IMR-90 (cell line): ENCODE measurements at regions not wholly inside any gene's neighbourhood (a gene's known extent, or its start where the extent isn't known, plus 50 kb on each side); places are given as distances from the start of the nearest gene placed in this dataset.

Experiments used
- ATAC-seq: fragments of 200-7000 bp; cut with Tn5 transposase; 2 replicates; pipeline ENCODE4 v1.9.1; 2020; ENCODE audit warnings: low read depth, mild to moderate bottlenecking, moderate library complexity
- BruUV-seq: library from RNA; stranded (reverse); fragments of 400-500 nt; replicated peaks from 2 replicates; lab custom pipeline; 2021; lab: Mats Ljungman, UMichigan
- CTCF ChIA-PET: fragments of 300-600 bp; formaldehyde crosslinking; extraction: SDS; loops from one replicate; lab custom pipeline; 2021; ENCODE audit warnings: antibody characterized with exemption; lab: Yijun Ruan, JAX
- POLR2A ChIA-PET: fragments of 300-600 bp; sonication (Branson Sonifier 250); formaldehyde crosslinking; loops from one replicate; lab custom pipeline; 2022; ENCODE audit warnings: antibody characterized with exemption; ENCODE audit not compliant: unreplicated experiment; lab: Charles Lee
- DNase-seq: peaks from one replicate; pipeline ENCODE4 v3.0.0; 2013
- H2AFZ ChIP-seq: replicated peaks from 2 replicates; pipeline ENCODE3; 2013; ENCODE audit warnings: low read length, mild to moderate bottlenecking; ENCODE audit not compliant: poor library complexity
- H2AK5ac ChIP-seq: 2 replicates; pipeline ENCODE4 v1.6.1; 2013; ENCODE audit warnings: low read depth, low read length, inconsistent platforms
- H2AK9ac ChIP-seq: replicated peaks from 2 replicates; pipeline ENCODE3; 2013; ENCODE audit warnings: mild to moderate bottlenecking, low read depth, low read length, moderate library complexity; ENCODE audit not compliant: poor library complexity
- H2BK120ac ChIP-seq: 2 replicates; pipeline ENCODE4 v1.6.1; 2013; ENCODE audit warnings: low read depth, low read length, inconsistent platforms
- H2BK15ac ChIP-seq: 3 replicates; pipeline ENCODE4 v1.6.1; 2013; ENCODE audit warnings: low read depth, low read length, inconsistent platforms
- H2BK20ac ChIP-seq: 2 replicates; pipeline ENCODE4 v1.6.1; 2013; ENCODE audit warnings: low read depth, mild to moderate bottlenecking, inconsistent platforms, low read length, moderate library complexity
- H2BK5ac ChIP-seq: 2 replicates; pipeline ENCODE4 v1.6.1; 2013; ENCODE audit warnings: mild to moderate bottlenecking, low read depth, low read length, inconsistent platforms; ENCODE audit not compliant: poor library complexity, severe bottlenecking
- H3K14ac ChIP-seq: replicated peaks from 2 replicates; pipeline ENCODE4 v1.6.1; 2013; ENCODE audit warnings: low read depth, low read length, inconsistent platforms
- H3K18ac ChIP-seq: 2 replicates; pipeline ENCODE4 v1.6.1; 2013; ENCODE audit warnings: low read depth, low read length, control low read depth
- H3K23ac ChIP-seq: 2 replicates; pipeline ENCODE4 v1.6.1; 2013; ENCODE audit warnings: low read depth, low read length, inconsistent platforms
- H3K27ac ChIP-seq: 2 replicates; pipeline ENCODE4 v1.5.1; 2013; ENCODE audit warnings: mild to moderate bottlenecking, control low read depth, low read length; ENCODE audit not compliant: insufficient read depth
- H3K27me3 ChIP-seq: 2 replicates; pipeline ENCODE4 v1.6.1; 2013; ENCODE audit warnings: low read length; ENCODE audit not compliant: control insufficient read depth, insufficient read depth
- H3K36me3 ChIP-seq: 2 replicates; pipeline ENCODE4 v1.6.1; 2013; ENCODE audit warnings: low read length, mixed read lengths; ENCODE audit not compliant: control insufficient read depth, insufficient read depth
- H3K4ac ChIP-seq: 2 replicates; pipeline ENCODE4 v1.6.1; 2013; ENCODE audit warnings: low read depth, low read length, inconsistent platforms
- H3K4me1 ChIP-seq: 2 replicates; pipeline ENCODE4 v1.6.1; 2013; ENCODE audit warnings: low read length, mixed read lengths; ENCODE audit not compliant: control insufficient read depth, insufficient read depth
- H3K4me2 ChIP-seq: 2 replicates; pipeline ENCODE4 v1.6.1; 2013; ENCODE audit warnings: low read depth, mild to moderate bottlenecking, control low read depth, low read length, moderate library complexity
- H3K4me3 ChIP-seq: 2 replicates; pipeline ENCODE4 v1.5.1; 2013; ENCODE audit warnings: low read depth, mild to moderate bottlenecking, control low read depth, low read length, moderate library complexity; ENCODE audit not compliant: insufficient read depth
- H3K56ac ChIP-seq: 2 replicates; pipeline ENCODE4 v1.6.1; 2013; ENCODE audit warnings: low read length, inconsistent platforms; ENCODE audit not compliant: insufficient read depth; ENCODE audit errors: extremely low read depth
- H3K79me1 ChIP-seq, 2 experiments: 2 replicates each; pipeline ENCODE4 v1.6.1; 2013; ENCODE audit warnings: low read length in 2 of 2, inconsistent platforms in 1 of 2, low read depth in 1 of 2
- H3K9ac ChIP-seq: 2 replicates; pipeline ENCODE4 v1.6.1; 2013; ENCODE audit warnings: low read depth, low read length, control low read depth
- H3K9me1 ChIP-seq: 2 replicates; pipeline ENCODE4 v1.6.1; 2013; ENCODE audit warnings: low read length, inconsistent platforms; ENCODE audit not compliant: insufficient read depth
- H3K9me3 ChIP-seq: 2 replicates; pipeline ENCODE4 v1.6.1; 2013; ENCODE audit warnings: low read length; ENCODE audit not compliant: control insufficient read depth, insufficient read depth
- H4K20me1 ChIP-seq: 2 replicates; pipeline ENCODE4 v1.6.1; 2013; ENCODE audit warnings: low read length, inconsistent platforms; ENCODE audit not compliant: insufficient read depth
- H4K5ac ChIP-seq: 2 replicates; pipeline ENCODE4 v1.6.1; 2013; ENCODE audit warnings: mild to moderate bottlenecking, low read depth, low read length, control low read depth
- H4K8ac ChIP-seq, 2 experiments: 2 replicates each; pipeline ENCODE4 v1.6.1; 2013; ENCODE audit warnings: low read depth in 2 of 2, low read length in 2 of 2, control low read depth in 1 of 2, inconsistent platforms in 1 of 2
- H4K91ac ChIP-seq: 2 replicates; pipeline ENCODE4 v1.6.1; 2013; ENCODE audit warnings: low read depth, low read length, inconsistent platforms; ENCODE audit not compliant: insufficient read depth
- BHLHE40 ChIP-seq: fragments of 150-350 bp; IDR thresholded peaks from 2 replicates; pipeline ENCODE4 v1.6.1; 2016; ENCODE audit warnings: mild to moderate bottlenecking, low read depth, low read length
- CEBPB ChIP-seq: IDR thresholded peaks from 2 replicates; pipeline ENCODE4 v1.6.1; 2012; ENCODE audit warnings: low read depth, low read length, improper control_type of control experiment
- CHD1 ChIP-seq: IDR thresholded peaks from 2 replicates; pipeline ENCODE4 v1.6.1; 2012; ENCODE audit warnings: low read depth, low read length, improper control_type of control experiment
- CTCF ChIP-seq: conservative IDR thresholded peaks from 2 replicates; pipeline ENCODE4 v1.5.1; 2012; ENCODE audit warnings: mild to moderate bottlenecking, low read depth, low read length, improper control_type of control experiment
- ELK1 ChIP-seq: fragments of 150-350 bp; IDR thresholded peaks from 2 replicates; pipeline ENCODE4 v1.6.1; 2016; ENCODE audit warnings: low read depth, mild to moderate bottlenecking, low read length, moderate library complexity, borderline replicate concordance
- FOS ChIP-seq: fragments of 150-350 bp; IDR thresholded peaks from 2 replicates; pipeline ENCODE4 v1.6.1; 2016; ENCODE audit warnings: low read depth, low read length
- MAFK ChIP-seq: IDR thresholded peaks from 2 replicates; pipeline ENCODE4 v1.6.1; 2012; ENCODE audit warnings: low read depth, low read length, improper control_type of control experiment
- MAZ ChIP-seq: IDR thresholded peaks from 2 replicates; pipeline ENCODE4 v1.6.1; 2012; ENCODE audit warnings: low read depth, mild to moderate bottlenecking, low read length, improper control_type of control experiment, moderate library complexity, borderline replicate concordance
- MXI1 ChIP-seq: IDR thresholded peaks from 2 replicates; pipeline ENCODE4 v1.6.1; 2012; ENCODE audit warnings: low read depth, mild to moderate bottlenecking, low read length, moderate library complexity, borderline replicate concordance
- NFE2L2 ChIP-seq: fragments of 150-350 bp; IDR thresholded peaks from 2 replicates; pipeline ENCODE4 v1.6.1; 2016; ENCODE audit warnings: low read depth, mild to moderate bottlenecking, low read length
- POLR2A ChIP-seq: IDR thresholded peaks from 2 replicates; pipeline ENCODE4 v1.6.1; 2012; ENCODE audit warnings: mild to moderate bottlenecking, low read depth, low read length
- RAD21 ChIP-seq: IDR thresholded peaks from 2 replicates; pipeline ENCODE4 v1.6.1; 2012; ENCODE audit warnings: low read length, improper control_type of control experiment
- RCOR1 ChIP-seq: IDR thresholded peaks from 2 replicates; pipeline ENCODE4 v1.6.1; 2012; ENCODE audit warnings: mild to moderate bottlenecking, low read length, improper control_type of control experiment; ENCODE audit not compliant: insufficient replicate concordance
- RFX5 ChIP-seq: IDR thresholded peaks from 2 replicates; pipeline ENCODE4 v1.8.0; 2012; ENCODE audit warnings: low read depth, mild to moderate bottlenecking, low read length, moderate library complexity
- SMC3 ChIP-seq: fragments of 150-350 bp; IDR thresholded peaks from 2 replicates; pipeline ENCODE4 v1.6.1; 2016; ENCODE audit warnings: low read depth, mild to moderate bottlenecking, antibody characterized with exemption, low read length, moderate library complexity
- USF2 ChIP-seq: fragments of 150-350 bp; IDR thresholded peaks from 2 replicates; pipeline ENCODE4 v1.6.1; 2017; ENCODE audit warnings: mild to moderate bottlenecking, antibody characterized with exemption, low read length, low read depth
- WGBS, 2 experiments: methylation state at CpG; one replicate each; pipeline versions ENCODE4 v1.1.5 to v1.1.7; 2013; ENCODE audit warnings: missing lambda C conversion rate in 2 of 2; ENCODE audit not compliant: insufficient read length in 1 of 2; ENCODE audit errors: extremely low coverage in 2 of 2; 5-methylcytosine and 5-hydroxymethylcytosine counted together
- dilution Hi-C: fragments of 300-500 bp; cut with HindIII; formaldehyde crosslinking; loops from one replicate; pipeline ENCODE4 v1.14.3; 2018; ENCODE audit warnings: low sequenced_read_pairs; ENCODE audit not compliant: unreplicated experiment
- in situ Hi-C: fragments of 300-500 bp; cut with MboI; formaldehyde crosslinking; loops from 3 replicates; pipeline ENCODE4 v1.14.3; 2019; ENCODE audit warnings: low sequenced_read_pairs, inconsistent platforms, mixed read lengths
- intact Hi-C: fragments of 100-400 bp; cut with micrococcal nuclease; formaldehyde crosslinking; loops from 2 replicates; pipeline ENCODE4 v1.10.0; 2022

GRCh38 chr14:78071016-78071549 lies 99.1 kb upstream of the NRXN3 start:
- Histone ChIP-seq H3K9me1 (no peaks in the 10 kb centered on the region), H3K4ac (no peak overlapping the region), H3K56ac (no peak overlapping the region), H3K27me3 (no peaks in the 10 kb centered on the region), H2BK5ac (no peak overlapping the region), H3K79me1 (no peaks in the 10 kb centered on the region), H4K5ac (no peak overlapping the region), H2BK15ac (no peak overlapping the region), H2BK20ac (no peak overlapping the region), H3K4me1 (no peaks in the 10 kb centered on the region), H4K91ac (no peak overlapping the region), H3K14ac (no peak overlapping the region), H3K36me3 (no peaks in the 10 kb centered on the region), H2AFZ (no peak overlapping the region), H3K4me2 (no peak overlapping the region), H3K9me3 (peaks cover 4% of the 10 kb centered on the region), H3K4me3 (no peak overlapping the region), H2BK120ac (no peak overlapping the region), H3K18ac (no peak overlapping the region), H2AK9ac (no peak overlapping the region), H3K27ac (no peak overlapping the region), H4K8ac (no peak overlapping the region), H3K9ac (no peak overlapping the region), H4K20me1 (no peaks in the 10 kb centered on the region), H2AK5ac (no peak overlapping the region), H3K23ac (no peak overlapping the region)
- ATAC-seq (no peak), DNase-seq (no peak)
- POLR2A ChIA-PET: no interaction called here
- intact Hi-C loops: no loop called here
- CTCF ChIA-PET: no interaction called here
- BruUV-seq: no TSS peak
- WGBS, 2 experiments: 0% methylated on average over 2 of the region's 3 CpGs; no CpG with 5 or more reads in 1 of the 2 experiments
- in situ Hi-C loops: no loop called here
- TF ChIP-seq BHLHE40 (no peak), CEBPB (no peak), USF2 (no peak), MAFK (no peak), SMC3 (no peak), CHD1 (no peak), RFX5 (no peak), NFE2L2 (no peak), MAZ (no peak), RAD21 (no peak), MXI1 (no peak), POLR2A (no peak), FOS (no peak), RCOR1 (no peak), CTCF (no peak), ELK1 (no peak)
- dilution Hi-C loops: no loop called here
